HG02938 (cell line): ENCODE measurements at regions not wholly inside any gene's neighbourhood (a gene's known extent, or its start where the extent isn't known, plus 50 kb on each side); places are given as distances from the start of the nearest gene placed in this dataset.
"Not testable (repeated sequence)": the region's sequence is repeated elsewhere in the genome, so short reads cannot be mapped to it uniquely, and the experiment has no call there.

Source experiments
- ATAC-seq: cut with Tn5 transposase; IDR thresholded peaks from one replicate; pipeline ENCODE4 v1.9.1; 2021; ENCODE audit warnings: mild to moderate bottlenecking, moderate library complexity; ENCODE audit not compliant: unreplicated experiment

DNA sequence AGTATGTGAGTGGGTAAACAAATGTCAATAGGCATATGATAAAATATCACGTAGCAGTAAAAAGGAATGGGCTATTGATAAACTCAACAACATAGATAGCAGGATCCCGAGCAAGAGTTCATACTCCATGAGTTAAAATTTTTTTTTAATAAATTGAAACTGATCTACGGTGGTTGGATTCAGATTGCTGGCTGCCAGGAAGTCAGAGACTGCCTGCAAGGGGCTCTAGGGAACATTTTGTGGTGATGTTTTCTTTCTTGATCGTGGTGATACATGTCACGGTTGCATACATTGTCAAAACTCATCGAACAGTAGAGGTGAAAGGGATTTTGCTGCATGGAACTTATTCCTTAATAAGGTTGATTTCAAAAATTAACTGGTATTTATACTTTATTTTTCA, 62.6 kb upstream of the WNT7B start:
- ATAC-seq = no peak

DNA sequence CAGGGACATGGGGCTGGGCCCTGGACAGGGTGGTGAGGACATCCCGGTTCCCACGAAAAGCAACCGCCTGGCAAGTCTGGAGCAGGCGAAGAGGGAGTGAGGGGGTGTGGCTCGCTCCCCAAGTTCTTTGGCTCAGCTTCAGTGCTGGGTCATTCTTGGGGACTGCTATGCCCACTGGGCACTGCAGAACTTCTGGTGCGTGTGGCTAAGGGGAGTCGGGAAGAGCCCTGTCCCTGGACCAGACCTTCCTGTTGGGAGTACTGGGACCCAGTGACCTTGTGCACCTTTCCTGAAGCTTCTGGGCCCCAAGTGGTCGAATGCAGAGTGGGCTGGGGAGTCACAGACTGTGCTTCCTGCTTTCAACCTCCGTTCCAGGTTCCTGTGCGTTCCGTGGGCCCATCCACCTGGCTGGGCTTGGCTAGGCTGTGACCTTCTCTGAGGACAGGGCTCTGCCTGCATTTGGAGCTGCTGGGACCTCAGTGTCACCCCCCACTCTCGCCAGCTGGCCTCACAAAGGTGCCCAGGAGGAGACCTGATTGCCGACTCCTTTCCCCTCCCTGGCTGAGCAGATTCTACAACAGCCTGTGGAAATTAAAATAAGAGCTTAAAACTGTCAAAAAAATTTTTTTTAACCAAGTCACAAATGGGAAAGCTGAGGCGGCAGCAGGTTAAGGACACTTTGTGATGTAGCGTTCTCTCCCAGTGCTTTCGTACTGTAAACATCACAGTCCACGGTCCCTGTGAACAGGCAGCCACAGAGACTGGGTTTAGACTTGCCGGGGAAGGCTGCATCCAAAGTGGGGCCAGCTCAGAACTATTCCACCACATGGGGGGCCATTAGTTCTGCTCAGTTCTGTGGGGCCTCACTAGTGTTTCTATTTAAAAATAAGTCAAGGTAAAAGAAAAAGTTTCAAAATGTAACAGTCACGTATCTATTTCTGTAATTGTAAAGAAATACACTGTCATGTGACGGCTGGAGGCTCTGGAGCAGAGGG, 63.8 kb upstream of the WNT7B start:
- no peak for ATAC-seq

DNA sequence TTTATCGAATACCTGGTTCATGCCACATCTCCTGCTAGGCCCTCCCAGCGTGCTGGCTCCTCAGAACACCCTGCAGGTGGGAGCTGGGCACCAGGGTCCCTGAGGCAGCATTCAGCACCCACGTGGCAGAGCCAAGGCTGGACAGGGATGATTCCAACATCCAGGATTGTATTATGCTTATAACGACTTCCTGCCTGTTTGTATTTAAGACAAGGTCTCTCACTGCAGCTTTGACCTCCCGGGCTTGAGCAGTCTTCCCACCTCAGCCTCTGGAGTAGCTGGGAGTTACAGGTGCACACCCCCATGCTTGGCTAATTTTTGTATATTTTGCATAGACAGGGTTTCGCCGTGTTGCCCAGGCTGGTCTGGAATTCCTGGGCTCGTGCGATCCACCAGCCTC, 64.7 kb upstream of the WNT7B start:
- no peak for ATAC-seq

DNA sequence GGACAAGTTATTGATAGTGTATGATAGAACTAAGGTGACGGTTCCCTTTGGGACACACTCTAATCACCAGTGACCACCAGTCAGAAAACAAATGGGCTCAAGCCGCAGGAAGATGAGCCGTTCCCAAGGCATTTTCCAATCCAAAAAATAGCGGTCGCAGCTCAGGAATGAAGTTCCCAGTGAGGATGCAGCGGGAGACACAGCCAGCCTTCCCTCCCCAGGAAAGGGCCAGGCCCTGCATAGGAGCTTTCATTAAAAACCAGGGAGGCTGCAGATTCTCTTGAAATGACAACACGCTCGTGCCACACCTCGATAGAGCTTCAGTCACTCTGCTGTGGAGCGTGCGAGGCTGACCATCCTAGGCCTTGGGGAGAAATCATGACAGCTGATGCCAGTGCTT, 65.8 kb upstream of the WNT7B start:
- ATAC-seq = no peak

DNA sequence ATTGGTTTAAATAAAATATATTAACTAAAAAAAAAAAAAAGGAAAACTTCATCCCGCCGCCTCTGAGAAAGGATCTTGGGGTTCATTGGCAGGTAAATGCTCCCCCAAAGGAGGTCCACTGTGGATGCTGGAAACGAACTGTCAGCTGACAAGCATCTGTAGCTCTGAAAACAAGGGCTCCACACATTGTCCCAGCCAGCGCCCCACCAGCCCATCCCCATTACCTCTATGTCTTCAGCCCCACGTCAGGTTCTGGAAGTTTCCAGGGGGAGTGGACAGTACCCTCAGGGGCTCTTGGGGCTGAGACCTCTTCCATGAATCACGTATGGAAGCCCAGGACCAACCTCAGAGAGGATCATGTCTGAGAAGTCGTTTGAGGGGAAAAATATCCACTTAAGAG, 66.4 kb upstream of the WNT7B start:
- no peak for ATAC-seq

DNA sequence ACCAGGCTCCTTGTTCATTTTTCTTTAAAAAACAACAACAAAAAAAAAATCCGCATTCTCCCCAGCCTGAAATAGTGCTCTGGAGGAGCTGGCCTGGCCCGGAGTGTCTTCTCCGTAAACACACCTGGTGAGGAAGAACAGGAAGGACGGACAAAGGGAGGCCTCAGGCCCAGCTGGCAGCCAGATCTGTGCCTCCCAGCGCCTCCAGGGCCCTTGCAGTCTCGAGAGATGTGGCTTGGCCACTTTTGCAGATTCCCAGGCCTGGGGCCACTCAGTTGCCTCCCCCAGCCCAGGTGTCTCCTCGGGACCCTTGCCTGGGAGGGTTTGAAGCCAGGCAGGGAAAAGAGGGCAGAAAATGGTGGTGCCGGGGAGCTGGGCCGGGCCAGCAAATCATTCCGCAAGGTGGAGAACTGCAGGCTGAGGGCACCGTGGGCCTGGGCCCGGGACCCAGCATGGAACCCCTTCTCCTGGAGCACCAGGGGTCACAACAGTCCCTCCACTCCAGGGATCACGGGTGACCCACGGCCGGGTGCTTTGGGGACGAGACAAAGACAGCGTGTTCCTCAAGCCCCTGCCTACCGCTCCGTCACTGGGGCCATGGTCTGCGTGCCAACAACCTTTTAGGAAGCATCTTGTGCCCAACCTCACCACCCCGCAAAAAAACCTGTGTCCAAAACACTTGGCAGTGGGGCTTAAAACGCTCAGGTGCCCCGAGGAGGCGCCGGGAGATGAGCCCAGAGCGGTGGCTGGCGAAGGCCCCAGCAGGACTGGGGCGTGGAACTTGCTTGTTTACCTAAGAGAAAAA, 67.1 kb upstream of the WNT7B start:
- ATAC-seq = no peak

DNA sequence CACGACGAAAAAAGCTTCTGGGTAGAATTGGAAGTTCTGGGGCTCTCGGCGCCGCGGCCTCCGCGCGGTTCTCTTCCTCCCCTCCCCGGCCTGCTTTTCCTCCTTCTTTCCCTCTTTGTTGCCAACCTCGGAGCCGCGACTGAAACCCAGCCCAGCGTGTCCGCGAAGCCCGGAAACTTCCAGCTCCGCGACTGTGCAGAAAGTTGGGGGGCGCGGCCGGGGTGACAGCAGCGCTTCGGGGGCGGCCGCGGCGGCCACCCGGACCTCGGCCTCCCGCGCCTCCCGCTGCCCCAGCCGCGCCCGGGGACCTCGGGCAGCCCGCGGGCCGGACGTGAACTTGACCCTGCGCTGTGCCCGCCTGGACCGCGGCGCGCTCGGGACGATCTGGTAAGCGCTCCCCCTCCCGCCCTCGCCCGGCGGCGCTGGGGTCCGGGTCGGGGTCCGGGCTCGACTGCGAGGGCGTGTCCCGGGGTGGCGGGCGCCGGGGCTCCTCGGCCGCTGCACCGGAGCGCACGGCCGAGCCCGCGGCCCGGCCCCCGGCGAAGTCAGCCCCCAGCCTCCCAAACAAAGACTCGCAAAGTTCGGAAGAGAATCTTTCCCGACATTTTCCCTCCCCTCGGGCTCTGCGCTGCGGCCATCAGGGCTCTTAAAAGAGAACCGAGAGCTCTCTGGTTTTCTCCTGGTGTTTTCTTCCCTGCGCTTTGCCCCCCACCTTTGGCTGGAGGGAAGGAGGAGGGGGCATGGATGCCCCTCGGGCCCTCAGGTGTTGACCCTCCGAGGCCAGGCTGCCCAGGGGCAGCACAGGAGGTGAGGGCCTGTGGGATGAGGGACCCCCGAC, 67.9 kb upstream of the WNT7B start:
- no peak for ATAC-seq

DNA sequence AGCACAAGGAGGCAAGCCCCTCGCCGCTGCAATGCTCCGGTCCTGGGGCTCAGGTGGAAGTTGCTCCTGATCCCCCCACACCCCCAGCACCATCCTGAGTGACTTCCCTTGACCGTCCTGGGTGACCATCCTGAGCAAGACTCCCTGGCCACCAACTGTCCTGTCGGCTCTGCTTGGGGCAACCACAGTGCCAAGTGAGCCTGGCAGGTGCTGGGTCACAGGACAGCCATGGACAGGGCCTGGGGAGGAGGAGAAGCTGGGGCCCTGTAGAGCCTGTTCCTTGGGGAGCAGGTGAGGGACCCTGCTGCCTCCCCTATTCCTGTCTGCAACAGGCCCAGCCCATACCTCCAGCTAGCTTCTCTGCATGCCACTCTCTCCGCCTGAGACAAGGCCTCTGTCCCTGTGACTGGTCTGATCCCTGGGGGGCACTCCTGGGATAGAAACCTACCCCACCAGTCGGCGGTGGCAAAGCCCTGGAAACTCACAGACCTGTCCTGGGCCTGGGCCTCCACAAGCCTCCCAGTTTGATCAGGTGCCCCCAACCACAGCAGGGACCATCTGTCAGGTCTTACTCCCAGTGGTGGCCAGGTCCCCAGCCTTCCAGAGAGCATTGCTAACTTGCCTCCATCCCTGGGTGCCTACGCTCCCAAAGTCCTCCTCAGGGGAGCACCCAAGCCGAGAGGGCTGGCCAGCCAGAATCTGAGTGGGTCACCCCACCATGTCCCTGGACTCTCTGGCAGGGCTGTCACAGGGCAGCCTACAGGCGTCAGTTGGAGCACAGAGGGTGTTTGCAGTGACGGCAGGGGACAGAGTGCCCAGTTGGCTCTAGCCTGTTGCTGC, 68.7 kb upstream of the WNT7B start:
- ATAC-seq = no peak

DNA sequence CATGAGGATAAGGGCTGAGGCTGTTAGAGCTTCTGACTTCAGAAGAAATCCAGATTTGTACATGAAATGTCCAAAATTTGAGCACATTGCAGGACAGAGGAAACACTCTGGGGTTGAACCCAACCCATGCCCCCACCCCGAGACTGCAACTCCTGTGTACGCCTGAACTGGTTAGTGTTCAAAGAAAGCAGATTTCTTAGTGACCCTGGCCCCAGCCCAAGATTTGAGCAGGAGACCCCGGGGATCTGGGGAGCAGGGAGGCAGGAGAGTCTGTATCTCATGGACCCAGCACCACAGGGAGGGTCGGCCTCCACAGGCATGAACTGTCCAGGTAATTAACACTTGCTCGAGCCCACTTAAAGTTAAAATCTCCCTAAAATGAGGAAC, 69.3 kb upstream of the WNT7B start:
- no peak for ATAC-seq

DNA sequence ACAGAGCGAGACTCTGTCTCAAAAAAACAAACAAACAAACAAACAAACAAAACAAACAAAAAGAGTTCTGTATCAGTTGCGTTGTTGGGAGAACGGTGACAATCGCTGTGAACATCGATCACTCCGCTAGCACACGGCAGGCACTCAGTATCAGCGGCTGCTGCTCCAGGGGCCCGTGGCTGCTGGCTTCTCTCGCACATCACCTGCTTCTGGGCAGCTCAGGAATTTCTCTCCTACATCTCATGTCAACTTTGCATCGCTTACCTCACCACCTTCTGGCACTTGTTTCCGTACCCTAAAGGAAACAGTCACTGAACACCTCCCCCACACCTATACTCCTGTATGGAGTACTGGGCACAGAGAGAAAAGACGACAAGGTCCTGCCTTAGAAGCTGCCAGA, 70.3 kb upstream of the WNT7B start:
- ATAC-seq = no peak

DNA sequence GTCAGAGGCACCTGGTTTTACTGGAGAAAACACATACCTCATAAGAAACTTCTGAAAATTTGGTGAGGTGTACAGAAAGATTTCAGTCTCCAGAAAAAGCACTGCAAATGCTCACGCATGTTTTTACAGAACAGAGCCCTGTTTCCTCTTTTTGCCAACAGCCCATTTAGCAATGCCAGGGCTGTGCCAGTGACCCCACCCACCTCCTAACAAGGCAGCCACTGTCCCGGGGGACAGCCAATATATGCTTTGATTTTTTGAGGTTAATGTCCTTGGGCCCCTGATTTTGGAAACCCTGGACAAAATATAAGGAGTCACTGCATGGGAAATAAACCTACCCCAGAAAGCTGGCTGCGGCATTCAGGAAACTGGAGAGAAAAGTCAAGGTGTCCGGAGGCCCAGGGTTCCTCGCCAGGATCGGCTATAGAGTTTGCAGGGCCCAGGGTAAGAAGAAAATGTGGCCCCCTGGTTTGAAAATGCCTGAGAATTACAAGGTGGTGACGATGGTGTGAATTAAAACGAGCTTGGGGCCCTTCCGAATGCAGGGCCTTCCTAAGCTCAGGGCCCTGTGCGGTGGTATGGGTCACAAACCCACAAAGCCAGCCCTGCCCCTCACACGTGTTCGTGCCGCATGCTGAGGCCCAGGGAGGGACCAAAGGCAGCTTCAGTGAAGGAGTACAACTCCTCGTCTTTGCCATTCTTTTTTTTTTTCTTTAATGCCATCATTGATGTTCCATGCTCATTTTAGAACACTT, 71.1 kb upstream of the WNT7B start:
- no peak for ATAC-seq

DNA sequence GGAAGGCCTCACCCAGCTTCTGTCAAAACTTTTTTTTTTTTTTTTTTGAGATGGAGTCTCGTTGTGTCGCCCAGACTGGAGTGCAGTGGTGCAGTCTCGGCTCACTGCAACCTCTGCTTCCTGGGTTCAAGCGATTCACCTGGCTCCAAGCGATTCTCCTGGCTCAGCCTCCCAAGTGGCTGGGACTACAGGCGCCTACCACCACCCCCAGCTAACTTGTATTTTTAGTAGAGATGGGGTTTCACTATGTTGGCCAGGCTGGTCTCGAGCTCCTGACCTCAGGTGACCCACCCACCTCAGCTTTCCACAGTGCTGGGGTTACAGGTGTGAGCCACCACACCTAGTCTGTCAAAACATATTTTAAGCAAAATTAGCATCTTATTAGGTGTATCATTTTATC, 71.7 kb upstream of the WNT7B start:
- not testable (repeated sequence) for ATAC-seq

DNA sequence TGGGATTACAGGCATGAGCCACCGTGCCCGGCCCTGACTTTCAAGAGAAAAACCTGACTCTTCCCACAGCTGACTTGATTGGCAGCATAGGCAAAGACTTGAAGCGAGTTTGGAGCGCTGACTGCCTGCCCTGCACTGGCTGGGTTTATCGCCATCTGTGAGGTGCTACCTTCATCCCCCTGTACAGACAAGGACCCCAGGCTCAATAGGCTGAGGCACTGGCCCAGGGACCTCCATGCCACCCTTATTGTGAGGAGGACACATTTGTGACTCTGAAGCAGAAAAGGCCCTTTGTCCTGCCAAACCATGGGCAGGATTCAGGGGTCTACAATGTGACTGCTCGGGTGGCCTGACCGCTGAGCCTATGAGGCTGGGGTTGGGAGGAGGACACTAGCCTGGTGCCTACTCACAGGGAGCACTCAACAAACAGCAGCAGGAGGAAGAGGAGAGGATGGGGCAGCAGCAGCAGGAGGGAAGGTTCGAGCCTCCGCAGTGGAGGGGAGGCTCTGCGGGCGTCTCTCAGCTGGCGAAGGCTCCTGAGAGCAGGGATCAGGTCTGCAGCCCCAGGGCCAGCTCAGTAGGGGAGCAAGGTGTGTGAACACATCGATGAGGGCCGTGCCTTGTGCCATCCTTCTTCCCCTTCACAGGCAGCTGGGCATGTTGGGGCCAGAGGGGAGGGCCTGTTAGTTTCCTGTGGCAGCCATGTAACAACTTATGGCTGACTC, 72.9 kb upstream of the WNT7B start:
- no peak for ATAC-seq

DNA sequence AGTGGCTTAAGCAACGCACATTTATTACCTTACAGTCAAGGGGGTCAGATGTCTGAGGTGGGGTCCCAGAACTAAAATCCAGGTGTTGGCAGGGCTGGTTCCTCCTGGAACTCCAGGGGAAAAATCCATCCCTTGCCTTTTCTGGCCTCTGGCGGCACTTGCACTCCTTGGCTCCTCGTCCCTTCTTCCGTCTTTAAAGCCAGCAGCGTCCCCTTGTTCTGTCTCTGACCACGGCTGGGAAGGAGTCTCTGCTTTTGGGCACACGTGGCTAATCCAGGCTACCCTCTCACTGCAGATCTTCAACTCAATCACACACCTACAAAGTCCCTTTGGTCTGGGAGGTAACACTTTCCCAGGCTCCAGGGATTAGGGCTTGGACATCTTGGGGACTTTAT, 73.5 kb upstream of the WNT7B start:
- ATAC-seq = no peak

DNA sequence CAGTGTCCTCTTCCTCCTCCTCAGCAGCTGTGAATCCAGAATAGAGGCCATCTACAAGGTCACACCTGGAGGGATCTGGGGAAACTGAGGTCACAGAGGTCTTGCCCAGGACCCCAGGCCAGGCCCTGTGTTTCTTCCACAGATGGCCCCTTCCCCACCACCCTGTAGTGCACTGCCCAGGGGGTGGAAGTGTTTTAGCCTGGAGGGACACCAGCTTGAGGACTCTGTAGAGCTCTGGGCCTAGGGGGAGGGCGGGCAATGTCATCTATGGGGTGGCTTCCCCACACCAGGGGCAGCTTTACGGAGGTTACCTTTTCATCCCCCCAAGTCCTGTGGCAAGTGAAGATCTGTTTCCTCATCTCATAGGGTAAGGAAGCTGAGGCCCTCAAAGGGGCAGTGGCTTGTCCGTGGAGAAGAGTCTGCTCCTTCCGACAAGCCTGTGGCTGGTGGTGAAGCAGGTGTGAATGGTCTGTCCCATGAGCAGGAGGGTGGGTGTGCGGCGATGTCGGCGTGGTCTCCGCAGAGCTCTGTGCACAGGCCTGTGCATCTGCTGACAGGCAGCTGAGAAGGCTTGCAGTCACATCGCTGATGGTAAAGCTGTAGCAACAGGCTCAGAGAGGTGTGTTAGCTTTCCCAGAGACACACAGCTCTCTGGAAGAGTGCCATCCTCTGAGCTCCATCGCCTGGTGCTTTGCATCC, 74.1 kb upstream of the WNT7B start:
- no peak for ATAC-seq

DNA sequence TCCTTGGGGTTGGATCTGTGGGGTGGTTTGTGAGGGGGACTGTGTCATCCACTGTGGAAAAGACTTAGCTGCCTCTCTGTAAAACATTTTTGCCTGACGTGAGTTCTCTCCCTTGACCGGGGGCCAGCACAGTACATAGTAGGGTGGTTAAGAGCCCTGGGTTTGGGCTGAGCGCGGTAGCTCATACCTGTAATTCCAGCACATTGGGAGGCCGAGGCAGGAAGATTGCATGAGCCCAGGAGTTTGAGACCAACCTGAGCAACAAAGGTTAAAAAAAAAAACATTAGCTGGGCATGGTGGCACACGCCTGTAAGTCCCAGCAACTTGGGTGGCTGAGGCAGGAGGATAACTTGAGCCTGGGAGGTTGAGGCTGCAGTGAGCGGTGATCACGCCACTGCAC, 74.7 kb upstream of the WNT7B start:
- no peak for ATAC-seq

DNA sequence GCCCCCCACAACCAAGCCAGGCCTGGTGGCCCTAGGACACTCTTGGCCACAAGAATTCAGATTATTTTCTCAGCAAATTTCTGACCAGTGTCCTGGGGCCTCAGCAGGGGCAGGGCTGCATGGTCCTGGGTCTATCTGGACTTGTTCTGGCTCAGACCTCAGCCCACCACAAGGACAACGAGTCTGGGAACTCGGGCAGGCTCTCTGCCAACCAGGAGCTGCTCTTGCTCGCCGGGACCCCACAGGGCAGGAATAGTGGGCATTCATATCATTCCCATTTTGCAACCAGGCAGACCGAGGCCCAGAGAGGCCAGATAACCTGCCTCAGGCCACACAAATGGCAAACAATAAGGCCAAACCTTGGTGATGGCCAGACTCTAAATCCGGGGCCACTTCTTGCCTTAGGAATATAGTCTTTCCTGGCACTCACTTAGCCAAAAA, 75.4 kb upstream of the WNT7B start:
- no peak for ATAC-seq
